Esophagus muscularis mucosa (tissue), 4 donors: ENCODE measurements at regions not wholly inside any gene's neighbourhood (a gene's known extent, or its start where the extent isn't known, plus 50 kb on each side); places are given as distances from the start of the nearest gene placed in this dataset.

Experiments
- DNase-seq: peaks from one replicate; pipeline ENCODE4 v3.0.0-alpha.2; 2017; ENCODE audit errors: extremely low spot score
- H3K27ac ChIP-seq, 4 donors: fragments of 200-600 bp; sonication (generic); replicated peaks in 1 of 4; 1 replicate in 3 of 4; 2 replicates in 1 of 4; pipeline ENCODE4 v1.5.1; 2016 to 2019; ENCODE audit warnings: mild to moderate bottlenecking in 1 of 4
- H3K27me3 ChIP-seq, 4 donors: fragments of 200-600 bp; sonication (generic); one replicate each; pipeline versions ENCODE4 v1.5.1 to v1.6.0; 2016 to 2019
- H3K36me3 ChIP-seq, 4 donors: fragments of 200-600 bp; sonication (generic); one replicate each; pipeline ENCODE4 v1.5.1; 2016 to 2019
- H3K4me1 ChIP-seq, 4 donors: fragments of 200-600 bp; sonication (generic); one replicate each; pipeline ENCODE4 v1.5.1; 2016 to 2019
- H3K4me3 ChIP-seq, 4 donors: fragments of 200-600 bp; sonication (generic); 1 replicate in 2 of 4; 2 replicates in 2 of 4; pipeline ENCODE4 v1.5.1; 2016 to 2019; ENCODE audit warnings: mild to moderate bottlenecking in 4 of 4, moderate library complexity in 1 of 4
- H3K9me3 ChIP-seq, 4 donors: fragments of 200-600 bp; sonication (generic); 1 replicate in 3 of 4; 2 replicates in 1 of 4; pipeline ENCODE4 v1.5.1; 2016 to 2019
- CTCF ChIP-seq, 3 experiments: fragments of 200-600 bp in 2 of 3; fragments of 450-650 bp in 1 of 3; sonication (generic) in 2 of 3; IDR thresholded peaks; one replicate each; pipeline ENCODE4 v1.5.1; 2017 to 2019; ENCODE audit warnings: antibody characterized with exemption in 3 of 3, mild to moderate bottlenecking in 2 of 3, moderate library complexity in 1 of 3
- EP300 ChIP-seq: sonication (generic); formaldehyde crosslinking; IDR thresholded peaks from one replicate; pipeline ENCODE4 v1.6.1; 2017; ENCODE audit warnings: antibody characterized with exemption
- POLR2A ChIP-seq: fragments of 450-650 bp; IDR thresholded peaks from one replicate; pipeline ENCODE4 v1.6.1; 2017; ENCODE audit warnings: antibody characterized with exemption, moderate library complexity, mild to moderate bottlenecking, low read depth
- POLR2AphosphoS5 ChIP-seq, 2 donors: sonication (generic); formaldehyde crosslinking; IDR thresholded peaks; one replicate each; pipeline ENCODE4 v1.6.1; 2017; ENCODE audit warnings: antibody characterized with exemption in 2 of 2
- WGBS: methylation state at CpG from one replicate; pipeline ENCODE4 v1.1.5; 2018; 5-methylcytosine and 5-hydroxymethylcytosine counted together
- intact Hi-C: fragments of 100-400 bp; cut with DNase I; formaldehyde crosslinking; loops from one replicate; pipeline ENCODE4 v1.15.1; 2023

DNA sequence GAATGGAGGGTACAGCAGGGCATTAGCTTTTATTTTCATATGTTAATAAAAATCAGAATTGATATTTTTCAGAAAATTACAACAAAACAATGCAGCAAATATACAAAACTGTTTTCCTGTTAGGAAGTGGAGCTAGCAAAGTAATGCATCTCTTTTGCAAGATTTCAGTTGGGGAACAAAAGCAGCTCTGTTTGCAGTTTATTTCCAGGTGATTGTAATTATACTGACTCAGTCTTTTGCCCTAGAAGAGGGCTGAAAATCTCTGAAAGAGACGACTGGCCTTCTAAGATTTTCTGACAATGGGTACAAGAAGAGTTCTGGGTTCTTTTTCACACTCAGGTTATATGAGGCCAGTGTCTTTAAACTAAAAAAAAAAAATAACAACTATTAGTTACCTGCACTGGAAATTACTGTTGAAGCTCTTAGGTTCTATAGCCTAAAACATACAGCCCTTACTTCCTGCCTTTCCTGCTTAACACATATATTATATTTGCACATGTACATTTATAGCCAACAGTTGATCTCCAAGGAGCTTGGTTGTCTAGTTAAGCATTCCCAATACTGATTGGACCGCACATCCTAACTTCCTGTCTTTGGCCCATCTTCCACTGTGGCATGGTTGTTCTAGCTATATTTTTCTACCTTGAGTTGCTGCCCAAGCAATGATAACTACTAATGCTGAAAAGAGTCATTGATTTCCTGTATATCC lies 199.1 kb upstream of the KRR1 start:
- intact Hi-C loops: no loop called here

DNA sequence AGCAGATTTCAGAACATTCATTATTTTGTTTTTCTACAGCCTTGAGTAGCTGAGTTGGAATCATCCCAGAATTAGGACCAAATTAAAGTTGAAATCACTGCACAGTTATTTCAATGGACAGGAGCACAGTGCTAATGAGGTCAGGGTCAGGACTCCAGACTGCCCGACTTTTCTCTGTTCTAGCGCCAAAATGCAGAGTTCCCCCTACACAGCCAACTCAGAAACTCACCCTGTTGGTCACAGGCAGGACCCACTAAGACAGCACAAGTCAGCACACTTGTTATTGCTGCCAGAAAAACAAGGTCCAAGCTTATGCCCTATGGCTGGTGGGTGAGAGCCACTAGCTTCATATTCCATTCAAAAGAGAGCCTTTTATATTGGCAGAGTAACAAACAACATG lies 198.1 kb upstream of the KRR1 start:
- no peak overlapping the region for H3K4me3 ChIP-seq
- TF ChIP-seq POLR2A (no peak), EP300 (no peak), POLR2AphosphoS5 (IDR thresholded peaks at IDR 0.05) (no peak), CTCF (IDR thresholded peaks at IDR 0.05) (no peak)
- H3K9me3 ChIP-seq: no peaks in the 10 kb centered on the region
- intact Hi-C loops: no loop called here
- DNase-seq: no peak
- H3K36me3 ChIP-seq: no peaks in the 10 kb centered on the region
- H3K27me3 ChIP-seq: no peaks in the 10 kb centered on the region
- H3K4me1 ChIP-seq: peaks cover 23 to 33% (median 25%) of the 10 kb centered on the region in 4 donors
- WGBS: 81% methylated on average over 2 of the region's 2 CpGs
- no peak overlapping the region for H3K27ac ChIP-seq

More for the DNA sequence above, 199.1 kb upstream of the KRR1 start:
- H3K27ac ChIP-seq: no peak overlapping the region
- no peak for TF ChIP-seq EP300
- TF ChIP-seq POLR2A: no peak
- no peak for TF ChIP-seq CTCF (IDR thresholded peaks at IDR 0.05)
- DNase-seq: no peak
- H3K4me1 ChIP-seq: peaks cover 18 to 31% (median 23%) of the 10 kb centered on the region in 4 donors
- H3K36me3 ChIP-seq: no peaks in the 10 kb centered on the region
- no peaks in the 10 kb centered on the region for H3K9me3 ChIP-seq
- WGBS: 93% methylated on average over 2 of the region's 2 CpGs
- H3K4me3 ChIP-seq: no peak overlapping the region
- no peaks in the 10 kb centered on the region for H3K27me3 ChIP-seq

- Histone ChIP-seq H3K27me3 (no peaks in the 10 kb centered on the region), H3K36me3 (no peaks in the 10 kb centered on the region), H3K4me3 (no peak overlapping the region), H3K9me3 (no peaks in the 10 kb centered on the region), H3K27ac (no peak overlapping the region), H3K4me1 (peaks cover 23 to 33% (median 25%) of the 10 kb centered on the region in 4 donors)
- 81% methylated on average over 1 of the region's 1 CpG for WGBS
- no peak for DNase-seq
- intact Hi-C loops: no loop called here
- TF ChIP-seq CTCF (IDR thresholded peaks at IDR 0.05): no peak
- no peak for TF ChIP-seq POLR2AphosphoS5 (IDR thresholded peaks at IDR 0.05)
- no peak for TF ChIP-seq POLR2A
- no peak for TF ChIP-seq EP300
These were observed 197.4 kb upstream of the KRR1 start for GRCh38 chr12:75708802-75709201.

DNA sequence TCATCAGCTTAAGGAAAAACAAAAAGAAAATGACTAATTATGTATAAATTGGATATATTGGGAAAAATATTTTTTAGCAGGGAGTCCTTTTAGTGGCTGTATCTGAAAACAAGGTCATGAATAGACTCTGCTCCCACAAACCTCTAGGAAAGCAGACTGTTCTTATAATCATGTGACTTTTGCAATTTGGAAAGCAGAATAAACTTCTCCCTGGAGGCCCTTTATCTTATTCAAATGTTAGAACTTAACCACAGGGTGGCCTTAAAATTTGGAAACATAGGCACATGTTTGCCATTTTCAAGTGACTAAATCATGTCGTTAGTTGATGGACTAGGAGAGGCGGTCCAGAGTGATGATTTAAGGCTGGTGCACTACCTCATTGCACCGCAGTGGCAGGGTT lies 196.6 kb upstream of the KRR1 start:
- H3K27me3 ChIP-seq: no peaks in the 10 kb centered on the region
- H3K27ac ChIP-seq: no peak overlapping the region
- no peaks in the 10 kb centered on the region for H3K9me3 ChIP-seq
- peaks cover 23 to 31% (median 25%) of the 10 kb centered on the region in 4 donors for H3K4me1 ChIP-seq
- no peak for DNase-seq
- no peak overlapping the region for H3K4me3 ChIP-seq
- WGBS: 95% methylated on average over 3 of the region's 3 CpGs
- TF ChIP-seq POLR2A: no peak
- TF ChIP-seq EP300: no peak
- no peak for TF ChIP-seq CTCF (IDR thresholded peaks at IDR 0.05)
- no peak for TF ChIP-seq POLR2AphosphoS5 (IDR thresholded peaks at IDR 0.05)
- H3K36me3 ChIP-seq: no peaks in the 10 kb centered on the region
- intact Hi-C loops: no loop called here
